Lung (tissue), 11 donors: ENCODE measurements at regions not wholly inside any gene's neighbourhood (a gene's known extent, or its start where the extent isn't known, plus 50 kb on each side); places are given as distances from the start of the nearest gene placed in this dataset.

Experiments
- ATAC-seq: fragments of 200-7000 bp; cut with Tn5 transposase; one replicate; pipeline ENCODE4 v1.9.1; 2020; ENCODE audit warnings: moderate number of reproducible peaks; ENCODE audit not compliant: insufficient read depth, low FRiP score
- DNase-seq, 3 donors: peaks; one replicate each; pipeline ENCODE4 v3.0.0-alpha.2; 2013 to 2017
- H3K27ac ChIP-seq, 2 donors: one replicate each; pipeline ENCODE4 v1.5.1; 2013; ENCODE audit warnings: mild to moderate bottlenecking in 2 of 2, moderate library complexity in 2 of 2, control low read depth in 1 of 2, inconsistent platforms in 1 of 2, low read depth in 1 of 2, low read length in 1 of 2
- H3K27me3 ChIP-seq, 3 donors: one replicate each; pipeline ENCODE4 v1.5.1; 2013; ENCODE audit warnings: low read length in 2 of 3; ENCODE audit not compliant: control insufficient read depth in 3 of 3, insufficient read depth in 3 of 3
- H3K36me3 ChIP-seq, 4 donors: one replicate each; pipeline ENCODE4 v1.5.1; 2013; ENCODE audit warnings: low read length in 4 of 4, mild to moderate bottlenecking in 1 of 4, moderate library complexity in 1 of 4; ENCODE audit not compliant: control insufficient read depth in 4 of 4, insufficient read depth in 4 of 4
- H3K4me1 ChIP-seq, 5 donors: one replicate each; pipeline ENCODE4 v1.5.1; 2013; ENCODE audit warnings: low read length in 5 of 5, mild to moderate bottlenecking in 2 of 5, moderate library complexity in 1 of 5; ENCODE audit not compliant: control insufficient read depth in 5 of 5, insufficient read depth in 5 of 5
- H3K4me3 ChIP-seq: one replicate; pipeline ENCODE4 v1.5.1; 2013; ENCODE audit warnings: mild to moderate bottlenecking, control low read depth, moderate library complexity
- H3K9ac ChIP-seq, 2 donors: one replicate each; pipeline ENCODE4 v1.5.1; 2013; ENCODE audit warnings: low read length in 2 of 2, control low read depth in 1 of 2; ENCODE audit not compliant: insufficient read depth in 1 of 2
- H3K9me3 ChIP-seq, 4 donors: one replicate each; pipeline ENCODE4 v1.5.1; 2013; ENCODE audit warnings: low read length in 3 of 4, mild to moderate bottlenecking in 1 of 4, moderate library complexity in 1 of 4; ENCODE audit not compliant: control insufficient read depth in 4 of 4, insufficient read depth in 3 of 4
- CTCF ChIP-seq: IDR thresholded peaks from 2 replicates; pipeline ENCODE4 v1.5.1; 2012; ENCODE audit warnings: mild to moderate bottlenecking; ENCODE audit errors: control extremely low read depth, extremely low read depth
- WGBS, 2 donors: extraction: QIAGEN DNeasy Blood & Tissue Kit; methylation state at CpG; one replicate each; pipeline ENCODE4 v1.1.7; 2013; 5-methylcytosine and 5-hydroxymethylcytosine counted together
- donor health status: control.
- donor health status: control.
- donor health status: Bipolar disorder and iron deficiency.
- donor health status: healthy.
- donor health status: DM: yes; HTN: yes; CAD: no.

- DNase-seq (no peak), ATAC-seq (no peak)
- WGBS, 2 donors, result 88 to 89% methylated on average over 4 of the region's 4 CpGs
- no peak overlapping the region for H3K27ac ChIP-seq
- no peak overlapping the region for H3K9ac ChIP-seq
- peaks cover 0 to 4% (median 0%) of the 10 kb centered on the region in 5 donors for H3K4me1 ChIP-seq
- no peaks in the 10 kb centered on the region for H3K9me3 ChIP-seq
- no peak for TF ChIP-seq CTCF
- no peaks in the 10 kb centered on the region for H3K27me3 ChIP-seq
- H3K36me3 ChIP-seq, result no peaks in the 10 kb centered on the region
- no peak overlapping the region for H3K4me3 ChIP-seq
These were observed 114.8 kb upstream of the MARCKS start for GRCh38 chr6:113742342-113742741.

DNA sequence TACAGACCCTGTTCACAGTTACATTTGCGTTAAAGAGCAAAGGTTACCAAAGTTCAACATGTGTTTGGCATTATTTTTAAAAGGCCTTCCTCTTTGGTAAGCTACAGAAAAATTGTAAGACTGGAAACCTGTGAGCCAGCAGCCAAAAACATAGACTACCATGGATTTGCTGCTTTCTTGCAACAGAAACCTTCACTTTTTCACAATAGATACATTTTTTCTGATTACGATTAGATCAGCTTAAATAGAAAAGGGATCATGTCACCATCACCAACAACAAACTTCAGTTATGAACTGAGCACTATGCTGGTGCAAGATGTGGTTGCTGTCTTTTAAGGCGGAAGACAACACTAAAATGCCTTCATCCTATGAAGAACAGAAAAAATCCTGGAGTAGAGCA is 112.3 kb upstream of the MARCKS start:
- Histone ChIP-seq H3K36me3 (no peaks in the 10 kb centered on the region), H3K4me1 (peaks cover 0 to 4% (median 0%) of the 10 kb centered on the region in 5 donors), H3K9me3 (no peaks in the 10 kb centered on the region), H3K9ac (no peak overlapping the region), H3K27me3 (no peaks in the 10 kb centered on the region), H3K4me3 (no peak overlapping the region), H3K27ac (no peak overlapping the region)
- TF ChIP-seq CTCF, result no peak
- 59 to 73% methylated on average over 3 of the region's 3 CpGs for WGBS, 2 donors
- ATAC-seq (no peak), DNase-seq (peak in 1 of 3 donors; percentile 20)

DNA sequence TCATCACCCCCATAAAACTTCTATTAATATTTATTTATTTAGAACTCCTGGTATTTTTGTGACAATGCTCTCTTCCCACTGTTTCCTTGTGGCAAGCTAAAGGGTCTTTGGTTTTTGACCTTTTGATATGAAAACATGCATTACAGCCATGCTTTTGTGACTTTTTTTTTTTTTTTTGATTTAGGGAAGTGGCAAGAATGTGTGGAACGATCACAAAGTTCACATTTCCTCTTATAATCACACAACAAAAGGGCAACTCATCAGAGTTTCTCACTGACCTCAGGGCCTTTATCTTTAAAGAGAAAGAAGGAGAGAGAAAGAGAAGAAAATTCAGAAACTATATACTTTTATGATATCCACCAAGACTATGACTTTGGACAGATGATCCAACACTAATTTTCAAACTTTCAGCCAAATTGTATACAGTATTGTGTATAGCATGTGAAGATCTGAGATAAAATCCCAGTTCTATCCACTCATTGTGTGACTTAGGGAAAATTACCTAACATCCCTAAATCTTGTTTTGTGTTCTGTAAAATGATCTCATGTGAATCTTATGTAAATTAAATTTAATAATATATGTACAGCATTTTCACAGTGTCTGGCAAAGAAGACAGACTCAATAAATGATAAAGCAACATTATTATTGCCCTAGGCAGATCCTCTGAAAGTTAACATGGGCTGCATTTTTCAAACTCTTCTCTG is 106.8 kb upstream of the MARCKS start:
- 19 to 38% methylated on average over 1 of the region's 1 CpG for WGBS, 2 donors
- no peak for DNase-seq
- H3K27me3 ChIP-seq, result no peaks in the 10 kb centered on the region
- H3K36me3 ChIP-seq, result no peaks in the 10 kb centered on the region
- H3K4me3 ChIP-seq, result no peak overlapping the region
- no peak overlapping the region for H3K27ac ChIP-seq
- no peaks in the 10 kb centered on the region for H3K4me1 ChIP-seq
- H3K9me3 ChIP-seq, result no peaks in the 10 kb centered on the region
- TF ChIP-seq CTCF, result no peak
- no peak overlapping the region for H3K9ac ChIP-seq
- no peak for ATAC-seq

- no peaks in the 10 kb centered on the region for H3K27me3 ChIP-seq
- ATAC-seq (no peak), DNase-seq (no peak)
- H3K9me3 ChIP-seq, result no peaks in the 10 kb centered on the region
- no peak overlapping the region for H3K27ac ChIP-seq
- no peak overlapping the region for H3K9ac ChIP-seq
- H3K4me1 ChIP-seq, result no peaks in the 10 kb centered on the region
- no peak overlapping the region for H3K4me3 ChIP-seq
- 75 to 79% methylated on average over 1 of the region's 1 CpG for WGBS, 2 donors
- TF ChIP-seq CTCF, result no peak
- no peaks in the 10 kb centered on the region for H3K36me3 ChIP-seq
These were observed 102.9 kb upstream of the MARCKS start for GRCh38 chr6:113754291-113754690.
